ENCODE measurements at regions not wholly inside any gene's neighbourhood (a gene's known extent, or its start where the extent isn't known, plus 50 kb on each side); places are given as distances from the start of the nearest gene placed in this dataset.

GRCh38 chr6:67045076-67045475 is 1338.0 kb upstream of the EYS start:
- no peak for TF ChIP-seq CTCF (IDR thresholded peaks at IDR 0.05; ENCODE audit: extremely low read depth, missing control alignments)
- DNase-seq (ENCODE audit: low spot score) = no peak

GRCh38 chr6:67031451-67031850 is 1324.4 kb upstream of the EYS start:
- no peak for TF ChIP-seq CTCF (IDR thresholded peaks at IDR 0.05; ENCODE audit: extremely low read depth, missing control alignments)
- no peak for DNase-seq (ENCODE audit: low spot score)

GRCh38 chr6:67030861-67031260 is 1323.8 kb upstream of the EYS start:
- TF ChIP-seq CTCF (IDR thresholded peaks at IDR 0.05; ENCODE audit: extremely low read depth, missing control alignments) = no peak
- no peak for DNase-seq (ENCODE audit: low spot score)

- no peak for DNase-seq (ENCODE audit: low spot score)
- TF ChIP-seq CTCF (IDR thresholded peaks at IDR 0.05; ENCODE audit: extremely low read depth, missing control alignments) = no peak
These were observed 1310.0 kb upstream of the EYS start for GRCh38 chr6:67016921-67017460.

- TF ChIP-seq CTCF (IDR thresholded peaks at IDR 0.05; ENCODE audit: extremely low read depth, missing control alignments) = no peak
- DNase-seq (ENCODE audit: low spot score) = no peak
These were observed 1304.4 kb upstream of the EYS start for GRCh38 chr6:67011441-67011840.

- no peak for TF ChIP-seq CTCF (IDR thresholded peaks at IDR 0.05; ENCODE audit: extremely low read depth, missing control alignments)
- no peak for DNase-seq (ENCODE audit: low spot score)
These were observed 1302.8 kb upstream of the EYS start for GRCh38 chr6:67009818-67010217.

GRCh38 chr6:67003844-67004243 is 1296.8 kb upstream of the EYS start:
- no peak for DNase-seq (ENCODE audit: low spot score)
- TF ChIP-seq CTCF (IDR thresholded peaks at IDR 0.05; ENCODE audit: extremely low read depth, missing control alignments) = no peak

Measured in GM20000 (cell line).